DMS53 treated with DMSO at 0.1 percent for 48 hours (cell line): ENCODE measurements at regions not wholly inside any gene's neighbourhood (a gene's known extent, or its start where the extent isn't known, plus 50 kb on each side); places are given as distances from the start of the nearest gene placed in this dataset.
"Not testable (repeated sequence)": the region's sequence is repeated elsewhere in the genome, so short reads cannot be mapped to it uniquely, and the experiment has no call there.

Experiments
- DNase-seq: peaks from one replicate; lab custom pipeline; 2025; ENCODE audit not compliant: unreplicated experiment; lab: John Stamatoyannopoulos, UW

DNA sequence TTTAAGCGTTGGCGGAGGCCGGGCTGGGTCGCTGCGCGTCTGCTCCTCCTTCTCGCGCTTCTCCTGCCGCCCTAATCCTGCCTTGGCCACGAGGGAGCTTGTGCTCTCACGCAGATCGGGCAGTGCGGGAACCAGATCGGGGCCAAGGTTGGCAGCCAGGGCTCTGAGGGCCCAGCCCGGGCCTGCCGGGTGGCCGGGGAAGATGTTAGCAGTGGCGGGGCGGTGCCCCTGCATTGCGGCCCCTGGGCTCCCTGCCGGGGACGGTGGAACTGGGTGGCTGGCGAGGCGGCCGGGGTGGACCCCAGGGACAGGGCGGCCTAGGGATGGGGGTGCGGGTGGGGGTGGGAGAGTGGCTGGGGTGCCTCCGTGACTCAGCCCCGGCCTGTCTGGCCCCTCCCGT lies 297.4 kb downstream of the CACNA1B start:
- DNase-seq: not testable (repeated sequence)

DNA sequence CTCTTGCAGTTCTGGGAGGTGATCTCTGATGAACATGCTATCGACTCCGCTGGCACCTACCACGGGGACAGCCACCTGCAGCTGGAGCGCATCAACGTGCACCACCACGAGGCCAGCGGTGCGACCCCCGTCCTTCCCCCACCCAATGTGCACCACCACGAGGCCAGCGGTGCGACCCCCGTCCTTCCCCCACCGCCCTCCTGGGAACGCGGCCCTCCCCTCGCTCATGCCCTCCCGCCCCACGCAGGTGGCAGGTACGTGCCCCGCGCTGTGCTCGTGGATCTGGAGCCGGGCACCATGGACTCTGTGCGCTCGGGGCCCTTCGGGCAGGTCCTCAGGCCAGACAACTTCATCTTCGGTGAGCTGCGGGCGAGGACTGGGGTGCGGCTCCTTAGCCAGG lies 297.8 kb downstream of the CACNA1B start:
- not testable (repeated sequence) for DNase-seq

DNA sequence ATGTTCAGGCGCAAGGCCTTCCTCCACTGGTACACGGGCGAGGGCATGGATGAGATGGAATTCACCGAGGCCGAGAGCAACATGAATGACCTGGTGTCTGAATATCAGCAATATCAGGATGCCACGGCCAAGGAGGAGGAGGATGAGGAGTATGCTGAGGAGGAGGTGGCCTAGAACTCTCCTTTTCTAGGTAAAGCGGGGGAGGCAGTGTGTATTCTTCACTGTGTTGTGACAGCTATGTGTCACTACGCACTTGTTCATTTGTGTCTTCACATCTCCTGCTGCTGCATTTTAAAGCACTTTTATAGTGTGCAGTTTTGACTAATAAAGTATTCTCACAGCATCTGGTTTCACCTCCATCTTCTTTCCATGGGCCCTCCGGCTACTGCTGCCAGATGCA lies 299.5 kb downstream of the CACNA1B start:
- DNase-seq: not testable (repeated sequence)

DNA sequence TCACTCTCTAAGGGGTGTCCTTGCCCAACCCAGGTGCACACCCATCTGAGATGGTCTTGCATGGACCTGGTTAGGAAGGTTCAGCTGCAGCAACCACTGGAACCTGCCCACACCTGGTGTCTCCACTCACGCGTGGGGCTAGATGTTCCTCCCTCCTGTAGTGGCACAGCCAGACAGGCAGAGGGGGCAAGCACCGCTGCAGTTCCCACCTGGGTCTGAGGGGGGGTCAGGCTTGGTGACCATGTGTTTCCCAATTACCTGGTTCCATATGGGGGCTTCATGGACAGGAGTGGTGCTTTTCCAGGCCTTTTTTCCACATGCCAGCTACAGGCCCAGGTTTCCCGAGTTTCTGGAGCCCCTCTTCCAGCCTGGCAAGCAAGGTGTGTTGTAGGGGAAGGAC lies 301.4 kb downstream of the CACNA1B start:
- DNase-seq: not testable (repeated sequence)

DNA sequence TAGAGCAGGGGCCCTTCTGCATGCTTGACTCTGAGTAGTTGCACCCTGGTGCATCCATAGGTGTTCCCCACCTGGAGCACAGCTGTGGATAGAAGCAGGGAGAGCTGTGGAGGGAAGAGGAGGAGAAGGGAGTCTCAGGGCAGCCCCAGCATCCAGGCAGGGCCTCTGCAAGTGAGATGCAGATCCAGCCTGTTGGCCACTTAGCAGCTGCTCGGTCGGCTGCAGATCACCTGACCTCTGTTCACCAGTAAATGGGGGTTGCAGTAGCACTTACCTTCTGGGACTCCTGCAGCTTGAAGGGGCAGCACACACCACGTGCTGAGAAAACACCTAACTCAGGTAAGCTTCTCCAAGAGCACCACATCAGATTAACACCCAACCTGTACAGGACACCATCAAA lies 302.1 kb downstream of the CACNA1B start:
- not testable (repeated sequence) for DNase-seq

DNA sequence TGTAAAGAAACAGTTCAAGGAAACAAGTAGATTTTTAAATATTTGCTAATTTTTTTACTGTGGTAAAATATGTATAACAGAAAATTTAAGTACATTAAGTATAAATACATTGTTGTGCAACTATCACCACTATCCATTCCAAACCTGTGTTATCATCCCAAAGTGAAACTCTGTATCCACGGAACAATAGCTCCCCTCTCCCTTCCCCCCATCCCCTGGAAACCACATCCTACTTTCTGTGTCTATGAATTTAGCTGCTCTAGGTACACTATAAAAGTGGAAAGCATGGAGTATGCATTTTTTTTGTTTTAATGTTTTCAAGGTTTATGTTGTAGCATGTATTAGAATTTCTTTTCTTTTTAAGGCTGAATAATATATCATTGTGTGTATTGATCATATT lies 304.4 kb downstream of the CACNA1B start:
- not testable (repeated sequence) for DNase-seq

DNA sequence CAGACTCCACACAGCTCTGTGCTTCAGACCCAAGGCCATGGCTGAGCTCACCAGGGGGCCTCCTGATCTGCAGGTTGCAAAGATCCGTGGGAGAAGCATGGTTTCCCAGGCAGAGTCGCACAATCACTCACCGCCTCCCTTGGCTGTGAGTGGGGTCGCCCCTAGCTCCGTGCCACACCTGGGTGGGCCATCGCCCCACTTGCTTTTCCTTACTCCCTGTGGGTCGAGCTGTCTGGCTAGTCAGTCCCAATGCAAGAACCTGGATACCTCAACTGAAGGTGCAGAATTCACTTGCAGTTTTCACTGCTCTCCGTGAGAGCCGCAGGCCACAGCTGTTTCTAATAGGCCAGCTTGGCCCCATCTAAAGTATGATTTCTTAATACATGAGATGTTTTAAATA lies 319.6 kb downstream of the CACNA1B start:
- not testable (repeated sequence) for DNase-seq

DNA sequence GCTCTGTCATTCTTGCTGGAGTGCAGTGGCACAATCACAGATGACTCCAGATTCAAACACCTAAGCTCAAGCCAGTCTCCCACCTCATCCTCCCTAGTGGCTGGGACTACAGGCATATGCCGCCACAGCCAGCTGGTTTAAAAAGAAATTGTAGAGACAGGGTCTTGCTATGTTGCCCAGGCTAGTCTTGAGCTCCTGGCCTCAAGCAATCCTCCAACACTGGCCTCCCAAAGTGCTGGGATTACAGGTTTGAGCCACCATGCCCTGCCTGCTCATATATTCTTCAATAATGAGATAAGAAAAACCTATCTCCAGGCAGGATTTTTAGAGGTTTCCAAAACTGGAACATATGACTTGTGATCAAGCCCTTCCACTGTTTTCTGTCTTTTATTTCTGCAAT lies 321.4 kb downstream of the CACNA1B start:
- DNase-seq: not testable (repeated sequence)

DNA sequence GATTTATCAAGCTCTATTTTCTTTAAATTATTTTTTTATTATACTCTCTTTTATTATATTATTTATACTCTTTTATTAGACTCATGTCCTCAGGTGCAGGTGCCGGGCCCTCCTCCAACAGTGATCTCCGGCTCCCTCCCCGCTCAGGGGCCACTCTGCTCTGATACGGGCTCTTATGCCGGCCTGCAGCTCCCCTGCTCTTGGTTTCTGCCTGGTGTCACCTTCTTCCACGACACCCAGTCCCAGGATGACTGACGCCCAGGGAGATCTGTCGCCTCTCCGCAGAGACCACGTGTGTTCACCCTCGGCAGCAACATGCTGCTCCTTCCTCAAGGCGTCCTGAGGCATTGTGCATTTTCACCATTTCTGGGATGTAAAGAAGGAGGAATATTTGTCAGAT lies 322.3 kb downstream of the CACNA1B start:
- DNase-seq: not testable (repeated sequence)

DNA sequence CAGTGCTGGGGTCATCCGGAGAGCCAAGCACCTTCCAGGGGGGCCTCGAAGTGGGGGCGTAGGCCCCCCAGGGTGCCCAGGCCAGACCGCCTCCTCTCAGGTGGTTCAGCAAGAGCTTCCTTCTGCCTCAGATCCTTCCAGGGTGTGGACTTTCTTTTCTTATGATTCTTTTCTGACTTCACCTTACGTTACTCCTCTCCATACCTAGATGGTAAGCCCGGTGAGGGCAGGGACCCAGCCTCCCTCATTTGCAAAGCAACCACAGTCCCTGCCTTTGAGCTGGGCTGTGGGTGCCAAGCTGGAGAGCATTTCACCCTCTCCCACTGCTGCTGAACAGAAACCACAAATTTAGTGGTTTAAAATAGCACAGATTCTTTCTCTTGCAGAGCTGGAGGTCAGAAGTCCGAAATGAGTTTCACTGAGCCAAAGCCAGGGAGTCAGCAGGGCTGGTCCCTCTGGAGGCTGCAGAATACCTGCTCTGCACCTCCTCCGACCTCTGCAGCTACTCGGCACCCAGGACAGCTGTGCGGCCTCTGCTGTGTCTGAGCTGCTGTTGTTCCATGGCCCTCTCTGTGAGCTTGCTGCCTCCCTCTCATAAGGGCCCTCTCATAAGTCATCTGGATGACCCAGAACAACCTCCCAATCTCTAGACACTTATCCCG lies 323.0 kb downstream of the CACNA1B start:
- not testable (repeated sequence) for DNase-seq

DNA sequence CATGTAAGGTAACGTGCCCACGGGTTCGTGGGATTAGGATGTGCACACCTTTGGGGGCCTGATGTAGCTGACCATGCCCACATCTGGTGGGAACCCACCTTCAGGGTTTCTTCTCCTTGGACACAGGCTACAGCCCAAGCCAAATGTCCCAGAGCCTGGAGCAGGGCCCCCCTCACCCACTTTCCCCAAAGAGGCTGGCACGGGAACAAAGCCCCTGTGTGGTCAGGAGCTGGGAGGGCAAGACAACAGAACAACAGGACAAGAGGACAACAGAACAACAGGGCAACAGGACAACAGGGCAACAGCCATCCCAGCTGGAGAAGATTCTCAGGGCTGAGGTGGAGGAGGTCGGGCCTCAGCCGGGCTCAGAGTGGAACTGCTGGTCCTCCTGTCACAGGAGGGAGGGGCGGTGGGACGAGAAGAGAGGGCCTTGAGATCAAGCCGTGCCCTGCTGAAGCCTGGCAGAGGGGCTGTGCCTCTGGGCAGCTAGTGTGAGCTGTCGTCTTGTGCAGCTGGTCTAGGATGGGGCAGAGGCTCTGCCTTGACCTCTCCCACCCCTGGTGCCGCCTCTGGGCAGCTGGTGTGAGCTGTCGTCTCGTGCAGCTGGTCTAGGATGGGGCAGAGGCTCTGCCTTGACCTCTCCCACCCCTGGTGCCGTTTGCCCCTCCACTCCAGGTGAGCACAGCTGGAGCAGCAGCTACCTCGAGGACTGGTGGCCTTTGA lies 323.7 kb downstream of the CACNA1B start:
- not testable (repeated sequence) for DNase-seq

DNA sequence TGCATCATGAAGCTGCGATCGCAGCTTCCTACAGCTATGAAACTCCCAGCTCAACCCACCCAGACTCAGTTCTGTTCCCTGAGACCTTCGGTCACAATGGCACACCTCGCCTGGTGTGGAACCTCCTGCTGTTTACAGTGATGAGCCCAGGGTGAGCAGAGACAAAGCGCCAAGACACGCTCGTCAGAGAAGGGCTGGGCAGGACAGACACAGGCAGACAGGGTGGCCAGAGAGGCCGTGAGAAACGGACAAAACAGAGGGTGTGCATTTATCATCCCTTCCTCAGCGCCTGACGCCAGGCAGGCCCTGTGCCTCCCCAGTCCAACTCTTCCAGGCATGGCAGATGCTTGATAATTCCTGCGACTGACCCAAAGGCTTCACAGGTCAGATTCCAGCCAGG lies 324.5 kb downstream of the CACNA1B start:
- DNase-seq: not testable (repeated sequence)

DNA sequence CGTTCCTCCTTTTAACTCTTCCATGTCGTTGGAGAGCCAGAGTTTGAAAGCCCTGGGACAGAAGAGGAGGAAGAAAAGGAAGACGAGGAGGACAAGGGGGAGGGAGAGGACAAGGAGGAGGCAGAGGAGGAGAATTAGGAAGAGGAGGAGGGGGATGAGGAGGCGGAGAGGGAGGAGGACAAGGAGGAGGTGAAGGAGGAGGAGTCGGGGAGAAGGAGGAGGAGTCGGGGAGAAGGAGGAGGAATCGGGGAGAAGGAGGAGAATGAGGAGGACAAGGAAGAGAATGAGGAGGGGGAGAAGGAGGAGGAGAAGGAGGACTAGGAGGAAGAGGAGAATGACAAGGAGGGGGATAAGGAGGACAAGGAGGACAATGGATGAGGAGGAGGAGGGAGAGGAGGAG lies 325.7 kb downstream of the CACNA1B start:
- not testable (repeated sequence) for DNase-seq

DNA sequence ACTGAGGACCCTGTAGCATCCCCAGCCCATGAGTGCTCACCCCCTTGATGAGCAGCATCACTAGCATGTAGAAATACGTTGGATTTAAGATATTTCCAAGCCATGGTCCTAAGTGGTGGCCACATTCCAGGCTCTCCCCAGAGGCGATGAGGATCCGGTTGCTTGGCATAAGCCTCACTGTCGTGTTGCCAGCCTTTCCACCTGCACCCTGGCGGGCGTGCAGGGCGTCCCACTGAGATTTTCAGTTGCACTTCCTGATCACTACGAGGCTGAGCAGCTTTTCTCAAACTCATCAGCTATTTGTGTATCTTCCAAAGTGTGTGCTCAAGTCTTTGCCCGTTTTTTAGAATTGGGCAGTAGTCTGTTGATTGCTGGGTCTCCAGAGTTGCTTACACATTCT lies 326.3 kb downstream of the CACNA1B start:
- DNase-seq: not testable (repeated sequence)

DNA sequence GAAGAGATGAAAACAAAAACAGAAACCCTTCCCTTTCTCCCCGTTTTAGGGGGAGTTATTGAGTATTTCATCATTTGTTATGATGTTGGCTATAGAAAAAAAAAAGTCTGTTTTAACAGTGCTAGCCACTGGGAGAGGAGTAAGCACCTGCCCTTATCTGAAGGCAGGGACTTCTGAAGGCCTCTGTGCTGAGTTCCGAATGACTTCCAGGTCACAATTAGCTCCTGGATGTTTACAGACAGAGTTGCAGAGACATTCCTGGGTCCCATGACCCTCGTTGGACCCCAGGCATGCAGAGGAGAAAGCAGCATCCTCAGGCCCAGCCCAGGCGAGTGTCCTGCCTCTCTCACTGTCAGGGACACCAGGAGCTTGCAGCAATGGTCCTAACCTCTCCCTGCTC lies 328.5 kb downstream of the CACNA1B start:
- DNase-seq: not testable (repeated sequence)

DNA sequence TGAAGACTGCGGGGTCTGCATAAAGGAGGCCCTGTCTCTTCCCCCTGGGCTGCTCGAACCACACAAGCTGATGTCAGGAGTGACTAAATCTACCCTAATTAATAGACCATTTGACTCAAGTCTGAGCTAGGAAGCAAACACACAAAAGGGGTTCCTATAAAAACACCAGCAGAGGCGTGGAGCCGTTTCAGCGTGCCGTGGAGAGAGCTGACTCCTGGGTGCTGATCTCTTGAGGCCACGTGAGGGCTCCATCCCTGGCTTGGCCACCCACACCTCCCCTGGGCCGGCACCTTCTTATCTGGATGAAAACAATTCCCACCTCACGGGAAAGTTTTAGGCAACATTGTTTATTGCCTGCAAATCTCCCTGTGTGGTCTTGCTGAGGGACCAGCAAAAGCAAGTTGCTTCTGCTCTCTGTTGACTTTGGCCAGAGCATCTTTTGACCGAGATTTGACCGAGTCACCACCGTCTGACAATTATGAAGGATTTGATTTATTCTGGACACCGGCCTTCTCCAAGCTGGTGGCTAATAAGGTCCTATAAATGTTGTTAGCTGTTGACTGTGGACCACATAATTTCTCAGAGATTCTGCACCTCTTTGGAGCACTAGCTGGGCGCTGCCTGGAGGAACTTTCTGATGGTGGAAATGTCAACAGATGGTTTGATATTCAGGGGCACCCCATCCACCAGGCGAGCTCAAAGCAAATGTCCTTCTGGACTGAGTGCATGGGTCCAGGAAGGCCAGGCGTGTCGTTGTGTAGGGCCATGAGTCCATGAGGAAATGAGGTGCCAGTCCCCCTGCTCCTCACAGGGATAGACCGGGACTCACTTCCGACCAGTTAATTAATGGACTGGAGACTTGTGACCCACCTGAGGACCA lies 330.0 kb downstream of the CACNA1B start:
- not testable (repeated sequence) for DNase-seq

DNA sequence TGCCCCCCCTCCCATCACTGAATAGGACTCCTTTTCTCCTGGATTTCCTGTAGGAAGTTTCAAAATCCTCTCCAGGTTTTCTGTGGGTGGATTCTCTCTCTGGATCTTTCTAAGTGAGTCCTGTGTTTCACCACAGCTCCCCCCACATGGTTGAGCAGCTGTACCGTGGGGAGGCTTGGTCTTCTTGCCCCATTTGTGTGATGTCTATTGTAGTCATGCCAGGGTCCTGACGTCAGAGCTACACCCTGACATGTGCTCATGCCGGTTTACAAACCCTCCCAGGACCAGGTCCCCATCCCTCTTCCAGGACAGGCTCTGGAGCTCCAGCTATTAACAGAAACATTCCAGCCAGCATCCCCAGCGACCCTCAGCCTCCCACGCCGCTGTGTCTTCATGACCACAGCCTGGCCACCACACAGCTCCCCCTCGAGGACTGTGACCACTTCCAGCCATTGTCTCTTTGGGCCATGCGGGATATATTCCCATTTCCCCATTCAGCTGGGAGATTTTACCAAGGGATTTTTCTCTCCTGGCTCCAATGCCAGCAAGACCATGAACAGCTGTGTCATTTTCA lies 331.6 kb downstream of the CACNA1B start:
- DNase-seq: not testable (repeated sequence)

DNA sequence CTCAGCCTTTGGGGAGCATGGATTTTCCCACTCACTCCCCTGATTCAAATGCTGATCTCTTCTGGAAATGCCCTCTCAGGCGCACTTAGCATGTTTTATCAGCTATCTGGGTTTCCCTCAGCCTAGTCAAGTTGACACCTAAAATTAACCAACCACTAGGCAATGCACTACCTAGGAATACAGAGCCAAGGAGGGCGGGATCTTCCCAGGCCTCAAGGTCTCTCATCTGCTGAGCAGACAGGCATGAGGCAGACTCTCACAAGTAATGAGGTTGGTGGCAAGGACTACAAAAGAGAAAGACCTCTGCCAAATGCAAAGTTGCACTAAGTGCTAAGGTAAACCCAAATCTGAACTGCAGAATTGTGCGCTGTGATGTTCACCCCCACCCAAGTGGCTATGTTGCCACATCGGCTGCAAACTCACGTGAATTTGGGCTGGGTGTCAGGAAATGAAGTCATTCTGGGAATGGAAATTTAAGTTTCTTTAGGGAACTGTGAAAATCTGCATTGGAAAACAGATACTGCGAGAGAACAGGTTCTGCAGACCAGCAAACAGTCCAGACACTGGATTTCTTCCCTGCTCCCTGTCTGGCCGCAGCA lies 332.9 kb downstream of the CACNA1B start:
- DNase-seq: not testable (repeated sequence)

DNA sequence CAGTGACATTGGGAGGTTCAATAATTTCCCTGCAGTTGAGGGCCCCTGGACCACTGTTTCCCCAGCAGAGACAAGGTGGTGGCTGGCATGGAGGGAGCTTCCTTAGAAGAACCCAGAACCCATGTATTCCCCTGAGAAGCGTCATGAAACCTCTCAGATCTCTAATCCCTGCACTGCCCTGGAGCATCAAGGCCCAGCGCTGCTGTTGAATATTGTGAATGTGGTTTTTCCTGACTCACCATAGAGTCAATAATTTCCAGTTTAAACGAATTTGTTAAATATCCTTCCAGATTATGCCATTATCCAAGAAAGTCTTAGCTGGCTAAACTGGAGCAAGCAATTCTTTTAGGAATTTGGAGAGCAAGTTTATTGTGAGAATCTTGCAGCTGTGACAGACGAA lies 333.5 kb downstream of the CACNA1B start:
- not testable (repeated sequence) for DNase-seq

DNA sequence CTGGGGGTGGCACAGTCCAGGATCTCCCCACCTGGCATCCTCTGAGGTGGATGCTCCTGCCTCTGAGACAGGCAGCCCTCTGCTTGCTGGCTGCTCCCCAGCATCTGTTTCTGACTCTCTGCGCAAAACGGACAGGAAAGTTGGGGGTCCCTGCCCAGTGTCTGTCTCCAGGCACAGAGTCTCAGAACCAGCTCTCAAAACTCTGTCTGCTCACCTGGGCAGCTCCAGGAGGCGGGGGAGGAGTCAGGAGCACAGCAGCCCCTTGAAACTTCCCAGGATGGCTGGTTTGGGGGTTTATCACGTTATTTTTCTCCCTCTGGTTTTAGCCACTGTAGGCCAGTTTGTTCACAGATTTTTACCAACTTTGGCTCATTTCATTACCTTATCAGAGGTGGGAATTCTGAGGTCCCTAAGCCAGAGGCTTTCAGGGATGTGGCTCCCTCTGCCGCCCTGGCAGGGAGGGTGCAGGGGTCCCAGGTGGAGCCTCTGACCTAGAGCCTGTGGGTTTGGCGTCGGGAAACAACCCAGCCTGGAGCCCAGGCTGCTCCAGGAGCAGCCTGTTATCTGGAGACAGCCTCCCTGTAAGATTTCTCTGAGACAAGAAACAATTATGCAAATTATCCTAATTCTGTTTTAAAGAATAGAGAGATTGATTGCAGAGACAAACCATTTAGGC lies 334.1 kb downstream of the CACNA1B start:
- not testable (repeated sequence) for DNase-seq
